ENCODE measurements at regions not wholly inside any gene's neighbourhood (a gene's known extent, or its start where the extent isn't known, plus 50 kb on each side); places are given as distances from the start of the nearest gene placed in this dataset.

DNA sequence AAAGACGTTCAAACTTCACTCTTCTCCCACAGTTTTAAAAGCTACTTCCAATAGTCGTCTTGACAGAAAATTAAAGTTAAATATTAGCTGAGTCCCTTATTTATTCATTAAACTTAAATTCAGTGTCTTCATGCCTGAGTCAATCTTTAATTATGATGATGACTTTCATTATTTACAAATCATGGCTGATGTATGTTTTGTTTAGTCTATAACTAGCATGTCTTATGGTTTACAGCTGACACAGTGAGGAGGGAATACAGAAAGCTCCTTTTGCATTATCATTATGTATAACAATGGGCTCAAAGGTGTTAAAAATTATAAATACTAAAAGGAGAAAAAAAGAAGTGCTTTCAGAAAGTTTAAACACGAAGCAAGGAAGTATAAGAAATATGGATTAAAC is 1333.1 kb downstream of the CDH8 start:
- TF ChIP-seq, protein P1, sequence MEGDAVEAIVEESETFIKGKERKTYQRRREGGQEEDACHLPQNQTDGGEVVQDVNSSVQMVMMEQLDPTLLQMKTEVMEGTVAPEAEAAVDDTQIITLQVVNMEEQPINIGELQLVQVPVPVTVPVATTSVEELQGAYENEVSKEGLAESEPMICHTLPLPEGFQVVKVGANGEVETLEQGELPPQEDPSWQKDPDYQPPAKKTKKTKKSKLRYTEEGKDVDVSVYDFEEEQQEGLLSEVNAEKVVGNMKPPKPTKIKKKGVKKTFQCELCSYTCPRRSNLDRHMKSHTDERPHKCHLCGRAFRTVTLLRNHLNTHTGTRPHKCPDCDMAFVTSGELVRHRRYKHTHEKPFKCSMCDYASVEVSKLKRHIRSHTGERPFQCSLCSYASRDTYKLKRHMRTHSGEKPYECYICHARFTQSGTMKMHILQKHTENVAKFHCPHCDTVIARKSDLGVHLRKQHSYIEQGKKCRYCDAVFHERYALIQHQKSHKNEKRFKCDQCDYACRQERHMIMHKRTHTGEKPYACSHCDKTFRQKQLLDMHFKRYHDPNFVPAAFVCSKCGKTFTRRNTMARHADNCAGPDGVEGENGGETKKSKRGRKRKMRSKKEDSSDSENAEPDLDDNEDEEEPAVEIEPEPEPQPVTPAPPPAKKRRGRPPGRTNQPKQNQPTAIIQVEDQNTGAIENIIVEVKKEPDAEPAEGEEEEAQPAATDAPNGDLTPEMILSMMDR (IDR thresholded peaks at IDR 0.05; ENCODE audit: insufficient read depth, low read length) = no peak
- no peak for DNase-seq (ENCODE audit: low read depth)
- no peak overlapping the region for H3K4me3 ChIP-seq (ENCODE audit: low read depth, low read length)

DNA sequence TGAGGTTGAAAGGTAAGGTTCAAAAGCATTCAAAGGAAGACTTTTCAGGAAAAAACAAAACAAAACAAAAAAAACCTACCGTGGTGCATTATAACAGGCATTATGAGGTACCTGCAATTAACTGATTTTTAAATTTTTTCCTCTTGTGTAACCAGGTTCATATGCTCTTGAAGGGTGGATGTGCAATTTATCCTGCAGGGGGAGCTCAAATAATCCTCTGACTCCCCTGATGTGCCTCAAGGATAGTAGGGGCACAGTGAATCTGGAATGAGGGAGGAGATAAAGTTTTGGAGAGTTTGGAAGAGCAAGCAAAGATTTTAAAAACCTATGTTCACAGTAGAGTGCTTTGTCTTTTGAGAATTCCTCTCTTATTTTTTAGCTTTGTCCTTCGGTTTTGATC is 1349.4 kb downstream of the CDH8 start:
- no peak overlapping the region for H3K4me3 ChIP-seq (ENCODE audit: low read depth, low read length)
- DNase-seq (ENCODE audit: low read depth) = no peak
- TF ChIP-seq, protein P1 (IDR thresholded peaks at IDR 0.05; ENCODE audit: insufficient read depth, low read length) = no peak

DNA sequence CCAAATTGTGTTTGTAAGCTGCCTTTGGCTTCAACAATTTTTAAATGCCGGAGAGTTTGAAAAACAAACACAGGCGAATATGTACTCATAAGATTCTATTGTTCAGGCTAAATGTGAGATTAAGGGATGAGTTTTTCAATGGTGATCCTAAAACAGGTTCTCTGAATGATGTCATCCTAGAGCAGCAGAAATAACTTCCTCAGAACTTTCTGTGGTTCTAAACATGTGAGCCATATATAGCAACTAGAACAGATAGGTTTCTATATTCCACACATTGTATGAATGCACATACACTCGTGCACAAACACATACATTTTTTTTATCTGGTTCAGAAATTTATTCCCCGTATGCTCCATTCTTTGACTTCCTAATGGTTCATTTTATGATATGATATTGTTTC is 1352.2 kb downstream of the CDH8 start:
- no peak for DNase-seq (ENCODE audit: low read depth)
- H3K4me3 ChIP-seq (ENCODE audit: low read depth, low read length) = no peak overlapping the region
- TF ChIP-seq, protein P1 (IDR thresholded peaks at IDR 0.05; ENCODE audit: insufficient read depth, low read length) = no peak

DNA sequence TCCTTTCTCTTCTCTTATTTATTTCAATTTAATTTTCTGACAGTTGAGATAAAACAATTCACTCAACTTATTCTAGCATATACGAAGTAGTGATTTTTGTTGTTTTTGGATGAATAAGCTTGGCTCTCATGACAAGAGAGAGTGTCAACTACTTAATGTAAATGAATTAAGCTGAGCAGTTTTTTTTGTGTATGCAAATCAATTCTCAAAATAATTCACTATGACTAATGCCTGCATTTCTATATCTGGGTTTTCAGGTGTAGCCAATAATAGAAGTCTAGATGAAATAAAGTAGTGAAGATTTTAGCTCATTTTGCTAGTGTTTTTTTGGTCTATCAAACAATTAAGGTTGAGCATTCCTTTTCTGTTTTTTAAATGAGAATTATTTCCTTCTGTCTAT is 1354.0 kb downstream of the CDH8 start:
- no peak for DNase-seq (ENCODE audit: low read depth)
- H3K4me3 ChIP-seq (ENCODE audit: low read depth, low read length) = no peak overlapping the region
- TF ChIP-seq, protein P1 (IDR thresholded peaks at IDR 0.05; ENCODE audit: insufficient read depth, low read length) = no peak

DNA sequence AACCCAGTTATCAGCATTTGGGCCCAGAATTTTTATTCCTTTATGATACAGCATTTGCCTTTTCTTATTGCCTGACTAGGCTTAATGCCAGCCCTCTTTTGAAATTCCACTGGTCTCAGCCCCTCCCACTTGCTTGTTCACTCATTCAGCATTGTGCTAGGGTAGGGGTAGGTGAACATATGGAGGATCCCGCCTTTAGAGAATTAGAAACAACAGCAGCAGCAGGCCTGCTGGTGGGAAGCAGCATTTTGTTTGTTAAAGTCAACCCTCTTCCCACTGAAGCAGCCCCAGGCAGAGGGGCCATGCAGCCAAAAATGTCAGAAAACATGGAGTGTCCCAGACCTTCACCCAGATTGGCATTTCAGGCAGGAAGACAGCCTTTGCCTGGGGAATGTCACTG is 1355.2 kb downstream of the CDH8 start:
- H3K4me3 ChIP-seq (ENCODE audit: low read depth, low read length) = no peak overlapping the region
- no peak for DNase-seq (ENCODE audit: low read depth)
- TF ChIP-seq, protein P1 (IDR thresholded peaks at IDR 0.05; ENCODE audit: insufficient read depth, low read length) = no peak

DNA sequence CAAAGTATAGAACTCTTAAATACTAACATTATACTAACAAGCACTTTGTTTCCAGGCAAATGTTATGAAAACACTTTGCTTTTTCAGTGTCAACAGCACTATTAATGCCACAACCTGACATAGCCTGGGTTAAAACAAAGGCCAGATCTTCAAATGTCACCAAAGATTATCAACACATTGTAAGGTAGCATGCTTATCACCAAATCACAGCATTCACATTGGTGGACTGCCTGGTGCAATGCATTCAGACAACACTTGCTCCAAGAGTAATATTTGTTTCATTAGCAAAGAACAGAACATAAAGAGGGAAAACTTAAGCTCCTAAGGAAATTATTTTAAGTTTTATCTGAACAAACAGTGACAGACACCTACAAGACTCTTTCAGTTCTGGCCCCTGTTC is 1361.2 kb downstream of the CDH8 start:
- TF ChIP-seq, protein P1 (IDR thresholded peaks at IDR 0.05; ENCODE audit: insufficient read depth, low read length) = no peak
- no peak for DNase-seq (ENCODE audit: low read depth)
- H3K4me3 ChIP-seq (ENCODE audit: low read depth, low read length) = no peak overlapping the region

DNA sequence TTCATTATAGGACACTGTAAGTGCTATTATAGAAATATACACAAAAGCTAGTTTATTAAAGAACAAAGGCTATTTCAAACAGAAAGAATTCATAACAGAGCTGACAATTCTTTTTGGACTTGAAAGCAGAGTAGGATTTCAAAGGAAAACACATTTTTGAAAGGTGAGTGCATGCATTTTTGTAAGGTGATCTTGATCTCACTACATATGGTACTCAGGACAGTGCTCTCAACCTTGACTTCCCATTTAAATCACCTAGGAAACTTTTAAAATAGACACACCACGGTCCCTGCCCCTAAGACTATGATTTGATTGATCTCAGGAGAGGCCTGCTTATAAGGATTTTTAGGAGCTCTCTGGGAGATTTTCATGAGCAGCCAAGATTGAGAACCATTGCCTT is 1362.0 kb downstream of the CDH8 start:
- no peak for DNase-seq (ENCODE audit: low read depth)
- no peak overlapping the region for H3K4me3 ChIP-seq (ENCODE audit: low read depth, low read length)
- TF ChIP-seq, protein P1 (IDR thresholded peaks at IDR 0.05; ENCODE audit: insufficient read depth, low read length) = no peak
